Testis (tissue), 2 donors: ENCODE measurements at regions not wholly inside any gene's neighbourhood (a gene's known extent, or its start where the extent isn't known, plus 50 kb on each side); places are given as distances from the start of the nearest gene placed in this dataset.

ENCODE experiments used
- DNase-seq: peaks from one replicate; pipeline ENCODE4 v3.0.0-alpha.2; 2019
- H3K27ac ChIP-seq, 2 donors: fragments of 200-600 bp; sonication (generic); one replicate each; pipeline ENCODE4 v1.5.1; 2019
- H3K27me3 ChIP-seq: fragments of 200-600 bp; sonication (generic); one replicate; pipeline ENCODE4 v1.5.1; 2019
- H3K36me3 ChIP-seq: fragments of 200-600 bp; sonication (generic); one replicate; pipeline ENCODE4 v1.5.1; 2017; ENCODE audit warnings: low read depth; ENCODE audit errors: missing control alignments
- H3K4me1 ChIP-seq: fragments of 200-600 bp; sonication (generic); one replicate; pipeline ENCODE4 v1.5.1; 2019
- H3K4me3 ChIP-seq, 2 donors: fragments of 200-600 bp; sonication (generic); one replicate each; pipeline ENCODE4 v1.5.1; 2017 to 2019
- H3K9me3 ChIP-seq: fragments of 200-600 bp; sonication (generic); one replicate; pipeline ENCODE4 v1.5.1; 2017
- POLR2A ChIP-seq: fragments of 450-650 bp; IDR thresholded peaks from one replicate; pipeline ENCODE4 v1.6.1; 2017; ENCODE audit warnings: antibody characterized with exemption, mild to moderate bottlenecking, moderate library complexity
- WGBS, 2 donors: methylation state at CpG; one replicate each; pipeline ENCODE4 v1.1.5; 2018; 5-methylcytosine and 5-hydroxymethylcytosine counted together
- intact Hi-C: fragments of 100-400 bp; cut with DNase I; formaldehyde crosslinking; loops from one replicate; pipeline ENCODE4 v1.15.1; 2023; ENCODE audit warnings: low total_unique reads
- TF ChIP-seq, protein P1 (sequence below), 3 experiments: fragments of 450-650 bp in 2 of 3; fragments of 200-600 bp in 1 of 3; sonication (generic) in 1 of 3; IDR thresholded peaks; one replicate each; pipeline ENCODE4 v1.5.1; 2016 to 2019; ENCODE audit warnings: antibody characterized with exemption in 3 of 3, mild to moderate bottlenecking in 2 of 3, moderate library complexity in 1 of 3

DNA sequence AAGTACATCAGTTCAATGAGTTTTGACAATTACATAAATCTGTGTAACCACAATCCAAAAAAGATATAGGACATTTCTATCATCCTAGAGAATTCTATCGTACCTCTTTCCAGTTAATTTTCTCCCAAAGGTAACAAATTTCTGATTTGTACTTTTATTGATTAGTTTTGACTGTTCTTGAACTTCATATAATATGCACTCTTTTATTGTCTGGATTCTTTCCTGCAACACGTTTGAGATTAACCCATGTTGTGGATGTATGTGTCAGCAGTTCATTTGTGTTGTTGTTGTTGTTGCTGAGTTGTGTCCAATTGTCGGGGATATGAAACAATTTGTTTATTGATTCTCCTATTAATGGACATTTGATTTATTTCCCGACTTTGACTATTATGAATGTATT is 145.9 kb upstream of the WDR11 start:
- intact Hi-C loops, result no loop called here
- no peak overlapping the region for H3K27ac ChIP-seq
- WGBS, 2 donors, result 85% methylated on average over 4 of the region's 4 CpGs

DNA sequence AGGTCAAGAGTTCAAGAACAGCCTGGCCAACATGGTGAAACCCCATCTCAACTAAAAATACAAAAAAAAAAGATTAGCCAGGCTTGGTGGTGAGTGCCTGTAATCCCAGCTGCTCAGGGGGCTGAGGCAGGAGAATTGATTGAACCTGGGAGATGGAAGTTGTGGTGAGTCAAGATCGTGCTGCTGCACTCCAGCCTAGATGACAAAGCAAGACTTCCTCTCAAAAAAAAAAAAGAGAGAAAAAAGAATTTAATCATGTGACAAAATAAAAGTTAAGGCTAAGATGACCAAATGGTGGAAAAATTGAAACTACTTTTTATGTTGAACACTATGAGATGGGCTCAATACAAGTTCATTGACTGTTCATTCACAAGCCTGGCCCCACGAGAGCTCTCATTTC is 141.1 kb upstream of the WDR11 start:
- Histone ChIP-seq H3K36me3 (no peaks in the 10 kb centered on the region), H3K27me3 (no peaks in the 10 kb centered on the region), H3K27ac (no peak overlapping the region), H3K4me3 (no peak overlapping the region), H3K9me3 (no peaks in the 10 kb centered on the region), H3K4me1 (no peaks in the 10 kb centered on the region)
- DNase-seq, result no peak
- intact Hi-C loops, result no loop called here
- TF ChIP-seq, protein P1, sequence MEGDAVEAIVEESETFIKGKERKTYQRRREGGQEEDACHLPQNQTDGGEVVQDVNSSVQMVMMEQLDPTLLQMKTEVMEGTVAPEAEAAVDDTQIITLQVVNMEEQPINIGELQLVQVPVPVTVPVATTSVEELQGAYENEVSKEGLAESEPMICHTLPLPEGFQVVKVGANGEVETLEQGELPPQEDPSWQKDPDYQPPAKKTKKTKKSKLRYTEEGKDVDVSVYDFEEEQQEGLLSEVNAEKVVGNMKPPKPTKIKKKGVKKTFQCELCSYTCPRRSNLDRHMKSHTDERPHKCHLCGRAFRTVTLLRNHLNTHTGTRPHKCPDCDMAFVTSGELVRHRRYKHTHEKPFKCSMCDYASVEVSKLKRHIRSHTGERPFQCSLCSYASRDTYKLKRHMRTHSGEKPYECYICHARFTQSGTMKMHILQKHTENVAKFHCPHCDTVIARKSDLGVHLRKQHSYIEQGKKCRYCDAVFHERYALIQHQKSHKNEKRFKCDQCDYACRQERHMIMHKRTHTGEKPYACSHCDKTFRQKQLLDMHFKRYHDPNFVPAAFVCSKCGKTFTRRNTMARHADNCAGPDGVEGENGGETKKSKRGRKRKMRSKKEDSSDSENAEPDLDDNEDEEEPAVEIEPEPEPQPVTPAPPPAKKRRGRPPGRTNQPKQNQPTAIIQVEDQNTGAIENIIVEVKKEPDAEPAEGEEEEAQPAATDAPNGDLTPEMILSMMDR (IDR thresholded peaks at IDR 0.05), result no peak
- TF ChIP-seq POLR2A, result no peak
- WGBS, 2 donors, result 87% methylated on average over 2 of the region's 2 CpGs

More for the DNA sequence above, 145.9 kb upstream of the WDR11 start:
- Histone ChIP-seq H3K4me3 (no peak overlapping the region), H3K9me3 (no peaks in the 10 kb centered on the region), H3K4me1 (no peaks in the 10 kb centered on the region), H3K36me3 (no peaks in the 10 kb centered on the region), H3K27me3 (no peaks in the 10 kb centered on the region)
- no peak for DNase-seq
- no peak for TF ChIP-seq POLR2A
- TF ChIP-seq, protein P1 (IDR thresholded peaks at IDR 0.05), result no peak

DNA sequence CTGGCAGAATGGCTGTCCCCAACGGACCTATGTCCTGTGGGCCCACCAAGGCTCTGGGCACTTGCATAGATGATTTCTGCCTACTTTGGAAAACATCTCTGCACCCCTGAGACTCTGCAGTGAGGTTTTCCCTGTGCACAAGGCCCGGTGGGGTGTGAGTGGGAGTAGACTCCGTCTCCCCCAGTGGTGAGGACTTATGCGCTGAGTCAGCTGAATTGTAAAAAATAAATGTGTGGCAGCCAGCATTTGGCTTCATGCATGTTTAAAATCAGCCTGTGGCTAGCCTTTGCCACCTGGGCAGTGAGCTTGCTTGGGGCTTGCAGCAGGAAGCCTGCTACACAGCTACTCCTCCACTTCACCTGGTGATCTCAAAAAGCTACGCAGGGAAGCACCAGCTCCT is 139.3 kb upstream of the WDR11 start:
- no peak overlapping the region for H3K27ac ChIP-seq
- H3K9me3 ChIP-seq, result no peaks in the 10 kb centered on the region
- intact Hi-C loops, result no loop called here
- no peaks in the 10 kb centered on the region for H3K36me3 ChIP-seq
- no peaks in the 10 kb centered on the region for H3K27me3 ChIP-seq
- no peak overlapping the region for H3K4me3 ChIP-seq
- WGBS, 2 donors, result 80 to 91% methylated on average over 5 of the region's 5 CpGs
- no peak for TF ChIP-seq POLR2A
- TF ChIP-seq, protein P1 (IDR thresholded peaks at IDR 0.05), result no peak
- no peak for DNase-seq
- H3K4me1 ChIP-seq, result no peaks in the 10 kb centered on the region

DNA sequence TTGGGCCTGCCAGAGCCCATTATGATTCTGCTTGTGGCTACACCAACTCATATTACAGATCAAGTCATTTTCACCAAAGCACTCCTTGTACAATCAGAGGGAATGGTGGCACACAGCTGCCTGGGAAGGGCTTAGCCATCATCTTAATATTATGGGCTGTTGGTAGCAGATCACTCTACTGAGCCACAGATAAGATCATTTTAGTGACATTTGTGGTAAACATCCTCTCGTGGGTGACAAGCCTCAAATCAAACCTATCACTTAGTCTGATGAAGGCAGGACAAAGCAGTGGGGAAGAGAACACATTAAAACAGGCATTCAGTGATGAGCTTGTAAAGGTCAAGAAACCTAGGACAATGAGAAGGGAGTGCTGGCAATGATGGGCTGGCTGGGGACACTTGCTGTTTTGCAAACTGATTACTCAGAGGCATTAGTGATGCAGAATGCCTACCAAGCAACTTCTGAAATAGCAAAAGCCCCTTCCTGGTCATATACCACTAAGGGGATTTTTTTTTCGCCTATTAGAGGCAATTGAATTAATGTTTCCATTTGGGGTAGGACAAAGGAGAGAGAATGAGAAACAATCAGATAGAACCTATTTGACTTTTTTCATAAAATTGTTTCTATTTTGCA is 137.5 kb upstream of the WDR11 start:
- DNase-seq, result no peak
- Histone ChIP-seq H3K4me1 (no peaks in the 10 kb centered on the region), H3K27ac (no peak overlapping the region), H3K9me3 (no peaks in the 10 kb centered on the region), H3K27me3 (no peaks in the 10 kb centered on the region), H3K4me3 (no peak overlapping the region), H3K36me3 (no peaks in the 10 kb centered on the region)
- TF ChIP-seq, protein P1 (IDR thresholded peaks at IDR 0.05), result no peak
- TF ChIP-seq POLR2A, result no peak
- 68 to 76% methylated on average over 2 of the region's 2 CpGs for WGBS, 2 donors
- intact Hi-C loops, result no loop called here

DNA sequence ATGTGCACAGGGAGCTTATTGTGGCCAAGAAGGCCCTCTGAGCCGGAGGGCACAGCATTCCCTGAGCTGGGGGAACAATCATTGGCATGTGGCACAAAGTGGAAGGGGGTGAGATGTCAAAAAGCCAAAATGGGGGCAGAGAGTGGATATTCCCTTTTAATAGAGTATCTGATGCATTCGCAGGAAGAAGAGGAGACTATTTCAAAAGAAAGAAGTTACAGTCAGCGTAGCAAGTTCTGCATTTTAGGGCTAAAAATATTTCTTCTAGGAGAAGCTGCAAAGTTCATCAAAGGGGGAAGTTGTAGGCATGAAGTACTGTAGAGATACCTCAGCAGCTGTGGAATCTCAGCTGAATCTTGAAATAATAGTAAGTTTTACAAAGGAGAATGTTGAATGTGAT is 136.0 kb upstream of the WDR11 start:
- 81 to 87% methylated on average over 3 of the region's 3 CpGs for WGBS, 2 donors
- Histone ChIP-seq H3K4me3 (no peak overlapping the region), H3K36me3 (no peaks in the 10 kb centered on the region), H3K4me1 (no peaks in the 10 kb centered on the region), H3K27ac (no peak overlapping the region), H3K27me3 (no peaks in the 10 kb centered on the region), H3K9me3 (no peaks in the 10 kb centered on the region)
- DNase-seq, result no peak
- intact Hi-C loops, result no loop called here
- TF ChIP-seq, protein P1 (IDR thresholded peaks at IDR 0.05), result no peak
- no peak for TF ChIP-seq POLR2A
